OCI-LY1 (cell line): ENCODE measurements at regions not wholly inside any gene's neighbourhood (a gene's known extent, or its start where the extent isn't known, plus 50 kb on each side); places are given as distances from the start of the nearest gene placed in this dataset.

Source experiments
- CTCF ChIP-seq: fragments of 200-600 bp; sonication (generic), shearing (Covaris generic); IDR thresholded peaks from 2 replicates; pipeline ENCODE4 v1.5.1; 2017; ENCODE audit warnings: mild to moderate bottlenecking, antibody characterized with exemption, low read length, moderate library complexity, mixed read lengths
- EZH2 ChIP-seq: fragments of 200-600 bp; sonication (generic), shearing (Covaris generic); IDR thresholded peaks from 2 replicates; pipeline ENCODE4 v1.8.0; 2017; ENCODE audit warnings: borderline replicate concordance, mixed run types, mild to moderate bottlenecking, antibody characterized with exemption, low read length, moderate library complexity, mixed read lengths

GRCh38 chr1:13922466-13923110, 222.6 kb downstream of the PRDM2 start:
- TF ChIP-seq CTCF, result no peak
- no peak for TF ChIP-seq EZH2
